Left colon (tissue), 2 donors: ENCODE measurements at regions not wholly inside any gene's neighbourhood (a gene's known extent, or its start where the extent isn't known, plus 50 kb on each side); places are given as distances from the start of the nearest gene placed in this dataset.
A peak's percentile ranks its signal among the peaks of the same experiment; 100 is the strongest.
"Not testable (repeated sequence)": the region's sequence is repeated elsewhere in the genome, so short reads cannot be mapped to it uniquely, and the experiment has no call there.

Experiments
- ATAC-seq: fragments of 200-7000 bp; cut with Tn5 transposase; one replicate; pipeline ENCODE4 v1.9.1; 2020; ENCODE audit warnings: mild to moderate bottlenecking, moderate library complexity
- DNase-seq, 2 donors: peaks; one replicate each; pipeline ENCODE4 v3.0.0-alpha.2; 2020
- intact Hi-C, 2 donors: fragments of 100-400 bp; cut with DNase I in 1 of 2; cut with micrococcal nuclease in 1 of 2; formaldehyde crosslinking; loops; one replicate each; pipeline versions ENCODE4 v1.11.2 to v1.14.0; 2022; cut with DNase I, micrococcal nuclease
- donor health status: DM: no; HTN: no; CAD: no.
- donor health status: DM: yes; HTN: yes; CAD: no.

- DNase-seq, ATAC-seq, intact Hi-C loops: not testable (repeated sequence)
These were observed 143.6 kb upstream of the API5 start for GRCh38 chr11:43168241-43168640.

DNA sequence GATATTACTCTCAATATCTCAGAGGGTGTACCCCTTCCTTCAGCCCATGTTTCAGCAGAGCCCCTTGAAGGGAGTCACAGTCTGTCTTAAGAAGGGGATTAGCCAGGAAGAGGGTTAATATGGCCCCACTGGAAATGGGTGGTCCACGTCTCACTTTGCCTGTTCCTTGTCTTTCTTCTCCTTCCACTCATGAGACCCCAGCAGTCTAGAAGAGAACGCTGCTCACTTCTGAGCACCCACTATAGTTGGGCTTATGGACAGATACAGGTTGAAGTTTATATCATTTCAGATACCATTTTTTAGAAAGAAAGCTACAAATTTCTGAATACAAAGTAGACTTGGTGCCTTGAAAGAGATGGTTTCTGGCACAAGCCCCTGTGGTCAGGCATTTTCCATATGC, 139.3 kb upstream of the API5 start:
- intact Hi-C loops: no loop called here
- ATAC-seq: no peak
- DNase-seq: no peak

DNA sequence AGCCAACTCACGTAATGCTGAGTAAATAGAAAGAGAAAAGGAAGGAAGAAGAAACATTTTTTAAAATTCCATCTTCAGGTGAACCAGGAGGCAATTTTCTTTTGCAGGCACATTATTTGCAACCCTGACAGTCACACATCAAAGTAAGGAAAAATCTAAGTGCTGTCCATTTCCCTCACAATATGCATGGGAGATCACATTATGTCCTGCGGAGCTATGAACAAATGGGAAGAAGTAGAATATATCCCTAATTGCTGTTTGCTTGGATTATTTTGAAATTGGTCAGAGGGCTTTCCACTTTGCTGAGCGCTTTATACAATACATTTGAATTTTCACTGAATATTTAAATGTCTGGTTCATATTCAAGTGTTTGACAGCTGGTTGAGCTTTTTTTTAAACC, 133.8 kb upstream of the API5 start:
- DNase-seq: no peak
- no peak for ATAC-seq
- intact Hi-C loops: no loop called here

DNA sequence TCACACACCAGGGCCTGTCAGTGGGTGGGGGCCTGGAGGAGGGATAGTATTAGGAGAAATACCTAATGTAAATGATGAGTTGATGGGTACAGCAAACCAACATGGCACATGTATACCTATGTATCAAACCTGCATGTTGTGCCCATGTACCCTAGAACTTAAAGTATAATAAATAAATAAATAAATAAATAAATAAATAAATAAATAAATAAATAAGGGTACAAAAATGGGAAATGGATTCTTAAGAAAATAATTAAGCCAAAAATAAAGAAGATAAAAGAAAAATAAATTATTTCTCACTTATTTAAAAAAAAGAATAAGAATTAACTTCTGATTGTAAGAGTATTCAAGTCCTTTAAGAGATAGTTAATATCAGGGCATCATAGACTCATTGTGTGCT, 117.3 kb upstream of the API5 start:
- ATAC-seq, intact Hi-C loops, DNase-seq: not testable (repeated sequence)

DNA sequence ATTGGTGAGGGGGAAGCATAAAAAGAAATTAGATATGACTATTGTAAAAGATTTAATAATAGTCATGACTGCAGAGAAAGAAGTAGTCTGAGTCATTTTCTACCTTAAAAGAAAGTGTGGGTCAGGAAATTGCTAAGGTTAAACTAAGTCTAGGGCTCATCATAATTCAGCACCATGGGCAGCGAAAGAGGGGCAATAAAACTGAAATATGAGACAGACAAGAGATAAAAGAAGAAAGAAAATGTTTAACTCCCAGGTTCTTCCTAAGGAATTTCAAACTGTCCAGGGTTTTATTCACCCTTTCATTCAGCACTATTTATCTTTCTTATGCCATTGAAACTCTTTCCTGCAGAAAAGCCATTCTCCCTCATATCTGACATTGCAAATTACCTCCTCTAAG, 114.4 kb upstream of the API5 start:
- no peak for DNase-seq
- ATAC-seq: no peak
- intact Hi-C loops: no loop called here

DNA sequence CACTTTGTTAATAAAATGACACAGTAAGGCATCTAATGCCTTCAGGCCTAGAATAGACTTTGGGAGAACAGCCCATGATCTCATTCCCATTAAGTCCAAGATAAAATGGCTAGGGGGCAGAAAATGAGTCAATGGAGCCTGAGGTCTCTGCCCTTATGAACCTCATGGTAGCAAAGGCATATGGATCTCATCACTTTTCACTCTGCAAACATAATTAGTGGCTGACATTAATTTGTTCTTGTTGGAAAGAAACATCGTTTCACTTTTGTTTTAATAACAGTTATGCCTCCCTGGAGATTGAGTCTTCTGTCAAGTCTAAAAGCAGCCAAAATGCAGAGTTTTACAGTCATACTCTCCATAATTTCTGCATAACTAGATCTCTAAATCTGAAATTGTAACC, 111.8 kb upstream of the API5 start:
- DNase-seq (no peak), ATAC-seq (no peak)
- intact Hi-C loops: no loop called here

- DNase-seq (no peak), ATAC-seq (no peak)
- intact Hi-C loops: no loop called here
These were observed 99.5 kb upstream of the API5 start for GRCh38 chr11:43212279-43212678.

DNA sequence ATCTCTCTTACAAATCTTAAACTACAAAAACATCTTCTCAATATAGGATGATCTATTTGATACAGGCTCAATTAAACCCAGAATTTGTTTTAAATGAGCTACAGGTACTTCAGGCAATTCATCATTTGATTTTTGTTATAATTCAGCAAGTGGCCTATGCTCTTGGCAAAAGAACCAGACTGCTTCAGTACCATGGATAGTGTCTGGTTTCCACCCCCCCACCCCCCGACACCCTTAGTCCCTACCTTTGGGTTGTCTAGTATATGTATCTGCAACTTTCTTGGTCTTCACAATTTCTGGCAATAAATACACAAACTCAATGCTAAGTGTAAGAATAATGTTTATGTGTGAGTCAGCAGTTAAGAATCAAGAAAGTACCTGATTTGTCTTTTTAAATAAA, 97.3 kb upstream of the API5 start:
- DNase-seq (no peak), ATAC-seq (no peak)
- intact Hi-C loops: no loop called here

GRCh38 chr11:43217849-43218248, 93.9 kb upstream of the API5 start:
- ATAC-seq: no peak
- intact Hi-C loops: no loop called here
- no peak for DNase-seq

DNA sequence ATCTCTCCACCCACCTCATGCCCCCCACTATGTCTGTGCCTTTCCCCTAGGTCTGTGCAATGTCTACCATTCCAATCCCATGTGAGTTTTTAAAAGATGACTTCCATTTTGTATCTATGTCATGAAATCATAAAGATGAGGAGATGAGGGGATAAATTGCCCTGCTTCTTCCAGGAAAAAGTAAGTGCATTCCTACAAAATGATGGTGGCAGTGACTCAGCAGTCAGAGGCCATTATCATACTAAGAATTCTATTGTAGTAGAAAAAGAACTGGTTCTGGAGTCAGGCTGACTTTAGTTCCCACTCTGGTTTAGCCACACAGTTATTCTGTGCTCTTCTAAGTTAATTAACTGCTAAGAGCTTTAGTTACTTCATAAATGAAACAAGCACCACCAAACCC, 89.6 kb upstream of the API5 start:
- no peak for ATAC-seq

DNA sequence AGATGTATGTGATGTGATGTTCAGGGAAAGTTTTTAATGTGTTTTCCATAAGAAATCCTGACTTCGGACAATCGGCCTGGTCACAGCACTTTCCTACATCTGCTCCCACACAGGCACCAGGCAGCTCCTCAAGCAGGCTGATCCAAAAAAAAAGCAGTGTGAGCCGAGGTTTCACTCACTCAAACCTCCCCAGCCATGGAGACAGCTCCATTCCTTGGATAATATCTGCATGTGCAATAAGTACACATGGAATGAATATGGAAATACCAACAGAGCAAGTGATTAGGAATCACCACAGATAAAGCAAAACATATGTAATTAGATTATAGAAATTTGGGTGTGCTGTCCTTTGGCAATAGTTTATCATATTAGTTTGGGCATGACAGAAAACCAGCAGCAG, 88.8 kb upstream of the API5 start:
- ATAC-seq (no peak), DNase-seq (no peak)
- intact Hi-C loops: no loop called here

More for the DNA sequence above, 89.6 kb upstream of the API5 start:
- DNase-seq: no peak
- intact Hi-C loops: no loop called here

DNA sequence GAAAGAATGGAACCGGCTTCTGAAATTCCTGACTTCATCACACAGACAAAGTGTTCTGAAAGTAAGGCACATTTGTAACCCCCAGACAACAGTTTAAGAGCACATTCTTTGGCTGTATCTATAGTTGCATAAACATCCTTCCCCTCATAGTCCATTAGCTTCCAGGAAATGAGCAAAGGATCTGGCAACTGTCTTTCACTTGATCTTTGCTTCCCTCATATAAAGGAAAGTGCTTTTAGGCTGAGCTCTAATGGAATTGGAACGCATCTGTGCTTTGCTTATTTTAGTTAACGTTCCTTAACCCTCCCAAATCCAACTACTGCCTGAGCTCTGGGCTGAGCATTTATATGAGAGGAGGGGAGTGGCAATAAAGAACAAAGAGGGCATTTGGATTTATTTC, 76.9 kb upstream of the API5 start:
- intact Hi-C loops: no loop called here
- no peak for ATAC-seq
- no peak for DNase-seq

- intact Hi-C loops: no loop called here
- ATAC-seq (no peak), DNase-seq (no peak)
These were observed 73.5 kb upstream of the API5 start for GRCh38 chr11:43238341-43238740.

DNA sequence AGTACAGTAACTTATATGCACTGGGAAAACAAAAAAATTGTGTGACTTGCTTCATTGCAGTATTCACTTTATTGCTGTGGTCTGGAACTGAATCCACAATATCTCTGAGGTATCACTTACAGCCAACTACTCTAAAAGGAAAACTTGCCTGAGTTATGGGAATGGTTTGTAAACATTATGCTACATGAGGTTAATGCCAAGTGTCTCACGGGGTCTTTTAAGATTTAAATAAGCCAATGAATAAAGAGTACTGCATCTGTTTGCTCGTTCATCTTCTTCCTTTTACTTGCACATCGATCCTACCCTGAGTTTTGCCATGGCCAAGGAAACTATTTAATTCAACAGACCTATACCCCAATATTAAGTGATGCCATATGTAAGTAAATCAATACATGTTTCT, 72.0 kb upstream of the API5 start:
- DNase-seq (no peak), ATAC-seq (no peak)
- intact Hi-C loops: no loop called here

DNA sequence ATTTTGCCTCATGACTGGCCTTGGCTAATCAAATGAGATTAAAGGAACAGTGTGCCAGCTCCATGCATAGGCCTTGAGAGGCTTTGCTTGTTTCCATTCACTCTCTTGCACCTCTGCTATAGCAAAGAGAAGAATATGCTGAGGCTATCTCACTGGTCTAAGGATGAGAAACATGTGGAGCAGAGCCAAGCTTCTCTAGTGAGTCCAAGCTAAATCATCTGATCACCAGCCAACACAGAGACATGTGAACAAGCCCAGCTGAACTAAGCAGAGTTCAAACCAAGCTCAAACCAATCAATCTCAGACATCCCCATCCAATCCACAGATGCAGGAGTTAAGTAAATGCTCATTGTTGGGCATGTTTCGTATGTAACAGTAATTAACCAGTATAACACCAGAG, 69.4 kb upstream of the API5 start:
- DNase-seq: no peak
- ATAC-seq: no peak
- intact Hi-C loops: no loop called here

GRCh38 chr11:43243927-43244326, 67.9 kb upstream of the API5 start:
- no peak for DNase-seq
- no peak for ATAC-seq
- intact Hi-C loops: no loop called here

- peak in 1 of 2 donors; percentile 34 for DNase-seq
- no peak for ATAC-seq
- intact Hi-C loops: no loop called here
These were observed 66.3 kb upstream of the API5 start for GRCh38 chr11:43245466-43245865.

- intact Hi-C loops: no loop called here
- DNase-seq (no peak), ATAC-seq (no peak)
These were observed 61.5 kb upstream of the API5 start for GRCh38 chr11:43250309-43250708.

DNA sequence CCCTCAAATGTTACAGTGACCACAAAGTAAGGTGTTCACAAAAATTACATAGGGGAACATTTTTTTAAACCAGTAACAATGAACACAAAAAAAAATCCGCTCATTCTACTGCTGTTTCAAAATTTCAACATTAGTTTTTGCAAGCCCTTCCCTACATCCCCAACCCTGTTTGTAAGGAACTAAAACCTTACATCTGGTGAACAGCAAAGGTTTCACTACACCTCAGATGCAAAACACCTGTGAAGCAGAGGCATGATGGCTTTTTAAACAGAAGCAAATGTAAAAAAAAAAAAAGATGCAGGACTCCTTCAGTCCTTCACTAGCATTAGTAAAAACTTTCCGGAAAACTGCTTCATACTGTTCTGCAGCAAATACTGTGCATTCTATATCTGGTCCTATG, 50.0 kb upstream of the API5 start:
- DNase-seq (no peak), ATAC-seq (no peak)
- intact Hi-C loops: no loop called here
